CD4-positive, alpha-beta T cell treated with Interferon alpha-2 for 1 hour (primary cell): ENCODE measurements at regions not wholly inside any gene's neighbourhood (a gene's known extent, or its start where the extent isn't known, plus 50 kb on each side); places are given as distances from the start of the nearest gene placed in this dataset.

Experiments
- DNase-seq, 2 donors: peaks; one replicate each; pipeline ENCODE4 v3.0.0-alpha.2; 2020 to 2022

- DNase-seq, result no peak
Observed at GRCh38 chr20:60485012-60485760, 527.0 kb downstream of the CDH26 start.

- no peak for DNase-seq
Observed at GRCh38 chr20:60486315-60486714, 528.1 kb downstream of the CDH26 start.

- DNase-seq, result no peak
Observed at GRCh38 chr20:60486937-60487336, 528.7 kb downstream of the CDH26 start.

- no peak for DNase-seq
Observed at GRCh38 chr20:60490217-60491050, 532.2 kb downstream of the CDH26 start.

DNA sequence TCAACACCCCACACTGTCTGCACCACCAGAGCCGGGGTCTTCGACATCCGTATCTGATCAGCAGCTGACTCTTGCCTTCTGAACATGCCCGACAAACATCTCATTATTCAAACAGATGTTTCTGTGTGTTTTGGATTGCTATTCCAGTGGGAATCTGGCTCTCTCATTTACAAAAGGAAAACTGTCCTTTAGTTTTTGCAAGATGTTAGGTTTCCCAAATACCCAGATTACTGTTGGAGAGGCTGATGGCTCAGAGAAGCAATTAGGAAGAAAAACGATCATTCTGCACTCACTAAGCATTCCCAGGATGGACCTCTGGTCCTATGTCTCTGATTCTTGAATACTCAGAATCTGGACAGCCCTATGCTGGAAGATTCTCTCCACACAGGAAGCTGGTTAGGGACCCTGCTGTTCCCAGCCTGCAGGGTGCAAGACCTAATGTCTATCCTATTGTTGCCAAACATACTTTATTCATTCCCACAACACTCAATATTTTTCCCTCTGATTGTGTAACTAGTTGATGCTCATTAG, 532.9 kb downstream of the CDH26 start:
- DNase-seq, result no peak

- DNase-seq, result no peak
Observed at GRCh38 chr20:60494476-60494875, 536.3 kb downstream of the CDH26 start.

- DNase-seq, result no peak
Observed at GRCh38 chr20:60497298-60498035, 539.2 kb downstream of the CDH26 start.

DNA sequence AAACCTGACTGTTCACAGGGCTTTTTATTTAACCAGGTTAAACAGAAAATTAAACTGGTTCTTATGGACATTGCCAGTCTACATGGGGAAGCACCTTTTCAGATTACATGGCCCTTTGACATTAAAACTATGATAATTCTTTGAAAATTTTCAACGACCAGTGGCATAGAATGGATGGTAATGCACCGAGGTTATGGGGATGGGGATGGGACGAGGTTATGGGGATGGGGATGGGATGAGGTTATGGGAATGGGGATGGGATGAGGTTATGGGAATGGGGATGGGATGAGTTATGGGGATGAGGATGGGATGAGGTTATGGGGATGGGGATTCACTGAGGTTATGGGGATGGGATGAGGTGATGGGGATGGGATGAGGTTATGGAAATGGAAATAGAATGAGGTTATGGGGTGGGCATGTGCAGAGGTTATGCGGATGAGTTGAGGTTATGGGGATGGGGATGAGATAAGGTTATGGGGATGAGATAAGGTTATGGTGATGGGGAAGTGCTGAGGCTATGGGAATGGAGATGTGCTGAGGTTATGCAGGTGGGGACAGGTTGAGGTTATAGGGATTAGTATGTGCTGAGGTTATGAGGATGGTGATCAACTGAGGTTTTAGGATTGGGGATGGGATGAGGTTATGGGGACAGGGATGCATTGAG, 541.9 kb downstream of the CDH26 start:
- DNase-seq, result no peak

- no peak for DNase-seq
Observed at GRCh38 chr20:60501048-60501447, 542.8 kb downstream of the CDH26 start.

- no peak for DNase-seq
Observed at GRCh38 chr20:60502881-60503280, 544.7 kb downstream of the CDH26 start.

- no peak for DNase-seq
Observed at GRCh38 chr20:60505423-60505822, 547.2 kb downstream of the CDH26 start.

DNA sequence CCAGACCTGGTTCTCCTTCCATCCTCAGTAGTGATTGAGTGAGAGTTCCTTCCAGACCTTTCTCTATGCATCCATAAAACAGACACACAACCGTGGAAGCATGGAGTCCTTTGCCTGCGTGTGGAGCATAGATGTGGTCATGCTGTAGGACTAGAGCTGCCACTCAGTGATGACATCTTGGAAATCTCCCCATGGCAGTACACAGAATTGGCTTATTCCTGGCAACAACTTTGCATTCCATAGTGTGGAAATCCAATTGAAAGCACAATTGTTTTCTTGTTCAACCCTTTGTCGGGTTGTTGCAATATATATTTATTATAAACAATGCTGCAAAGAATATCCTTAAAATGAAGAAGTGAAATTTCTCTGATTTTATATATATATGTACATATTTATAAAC, 547.8 kb downstream of the CDH26 start:
- no peak for DNase-seq

GRCh38 chr20:60507087-60507694, 549.0 kb downstream of the CDH26 start:
- DNase-seq, result no peak

DNA sequence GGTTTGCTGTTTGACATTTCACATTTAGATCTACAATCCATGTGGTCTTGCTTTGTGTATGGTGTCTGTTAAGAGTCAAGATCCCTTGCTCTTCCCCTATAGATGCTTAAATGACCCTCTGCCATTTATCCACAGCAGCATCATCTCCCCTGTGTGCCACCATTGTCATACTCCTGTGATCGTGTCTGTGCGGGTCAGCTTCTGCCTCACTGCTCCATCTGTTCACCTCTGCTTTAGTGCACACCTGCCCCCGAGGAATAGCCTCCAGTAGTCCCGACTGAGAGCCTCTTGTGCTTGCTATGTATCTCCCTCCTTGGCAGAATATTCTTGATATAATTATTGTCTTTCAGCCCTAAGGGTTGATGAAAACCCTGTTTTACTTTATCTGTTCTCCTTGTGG, 551.2 kb downstream of the CDH26 start:
- no peak for DNase-seq

DNA sequence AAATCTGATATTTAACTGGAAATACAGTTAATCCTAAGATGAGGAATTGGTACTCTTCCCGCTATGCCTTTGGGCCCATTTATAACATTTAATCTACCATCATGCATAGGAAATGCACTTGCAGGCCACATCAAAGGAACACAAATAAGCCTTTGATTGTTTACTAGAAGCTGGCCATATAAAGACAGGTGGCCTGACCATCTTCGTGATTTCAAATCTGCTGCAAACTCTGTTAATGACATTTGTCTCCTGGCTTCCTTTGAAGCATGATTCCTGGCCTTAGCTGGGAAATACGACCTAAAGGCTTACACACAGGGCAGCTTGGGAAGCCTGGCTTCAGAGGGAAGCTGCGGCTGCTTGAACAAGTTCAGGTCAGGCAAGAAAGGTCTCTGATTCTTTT, 552.1 kb downstream of the CDH26 start:
- no peak for DNase-seq

- DNase-seq, result no peak
Observed at GRCh38 chr20:60512443-60512842, 554.2 kb downstream of the CDH26 start.

GRCh38 chr20:60513141-60513540, 554.9 kb downstream of the CDH26 start:
- no peak for DNase-seq

GRCh38 chr20:60516442-60516841, 558.2 kb downstream of the CDH26 start:
- DNase-seq, result no peak

DNA sequence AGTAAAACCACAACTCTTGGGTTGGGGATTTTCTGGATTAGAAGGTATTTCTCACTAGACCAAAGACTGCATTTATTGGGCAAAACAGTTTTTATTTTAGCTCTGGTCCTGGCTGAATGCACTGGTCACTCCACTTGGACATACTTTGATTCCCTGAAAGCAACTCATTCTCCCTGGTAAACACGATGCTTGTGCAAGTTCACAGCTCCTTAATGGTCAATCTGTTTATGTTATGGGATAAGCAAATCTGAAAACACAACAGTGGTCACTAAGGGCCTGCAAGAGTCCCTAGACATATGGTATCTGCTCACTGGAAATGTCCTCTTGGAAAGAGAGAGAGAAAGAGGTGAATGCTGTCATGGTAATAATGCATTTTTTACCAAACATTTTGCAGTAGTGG, 559.8 kb downstream of the CDH26 start:
- DNase-seq, result no peak

DNA sequence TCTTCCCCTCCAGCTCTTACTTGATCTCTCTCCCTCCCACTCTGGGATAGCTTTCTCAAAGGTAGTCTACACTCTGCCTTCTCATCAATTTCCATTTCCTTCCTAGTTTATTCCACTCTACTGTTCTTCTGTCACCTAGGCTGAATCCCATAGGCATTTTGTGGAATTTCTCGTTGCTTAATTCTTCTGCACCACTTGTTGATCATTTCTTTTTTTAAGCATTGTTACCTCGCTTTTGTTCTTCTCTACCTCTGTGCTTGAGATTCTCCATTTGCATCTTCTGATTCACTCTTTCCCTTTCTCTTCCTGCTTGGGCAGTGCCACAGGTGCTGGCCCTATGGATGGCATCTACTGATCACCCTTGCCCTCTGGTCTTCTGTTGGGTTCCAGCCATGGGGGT, 567.2 kb downstream of the CDH26 start:
- no peak for DNase-seq

GRCh38 chr20:60527656-60528055, 569.4 kb downstream of the CDH26 start:
- DNase-seq, result no peak

DNA sequence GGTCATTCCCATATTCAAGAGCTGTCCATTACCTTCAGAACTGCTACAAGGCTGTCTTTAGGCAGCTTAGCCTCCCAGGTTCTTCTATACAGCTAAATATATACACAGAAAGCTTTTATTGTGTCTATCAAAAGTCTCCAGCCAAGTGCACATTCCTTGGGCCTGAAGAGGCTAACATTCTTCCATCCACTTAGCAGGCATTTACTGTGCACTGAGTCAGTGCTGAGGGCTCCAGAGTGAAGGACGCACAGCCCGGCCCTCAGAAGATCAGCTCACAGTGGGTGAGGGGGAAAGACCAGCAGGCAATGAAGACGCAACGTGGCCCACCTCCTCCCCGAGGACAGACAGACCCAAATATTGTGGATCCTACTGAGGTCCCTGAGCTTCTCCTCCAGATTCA, 569.9 kb downstream of the CDH26 start:
- no peak for DNase-seq
